ENCODE measurements at regions not wholly inside any gene's neighbourhood (a gene's known extent, or its start where the extent isn't known, plus 50 kb on each side); places are given as distances from the start of the nearest gene placed in this dataset.

- TF ChIP-seq CTCF (IDR thresholded peaks at IDR 0.05; ENCODE audit: borderline replicate concordance, extremely low read depth, low read length, poor library complexity, severe bottlenecking) (no peak), EZH2 (IDR thresholded peaks at IDR 0.05; ENCODE audit: borderline replicate concordance, low read depth, low read length, severe bottlenecking) (no peak)
Observed at GRCh38 chr14:95446470-95446869, 70.0 kb downstream of the SYNE3 start.

Measured in DND-41 (cell line).